PFSK-1 (cell line): ENCODE measurements at regions not wholly inside any gene's neighbourhood (a gene's known extent, or its start where the extent isn't known, plus 50 kb on each side); places are given as distances from the start of the nearest gene placed in this dataset.

Experiments used
- POLR2AphosphoS5 ChIP-seq: IDR thresholded peaks from 2 replicates; pipeline ENCODE4 v1.6.1; 2012; ENCODE audit warnings: low read depth, mild to moderate bottlenecking, control low read depth, low read length, moderate library complexity
- TF ChIP-seq, protein P1 (sequence below), 2 experiments: IDR thresholded peaks; 2 replicates each; pipeline versions ENCODE4 v1.6.1 to v1.8.0; 2011 to 2012; ENCODE audit warnings: low read depth in 2 of 2, low read length in 2 of 2, control low read depth in 1 of 2, inconsistent platforms in 1 of 2, mild to moderate bottlenecking in 1 of 2, moderate library complexity in 1 of 2; ENCODE audit not compliant: insufficient read depth in 1 of 2

DNA sequence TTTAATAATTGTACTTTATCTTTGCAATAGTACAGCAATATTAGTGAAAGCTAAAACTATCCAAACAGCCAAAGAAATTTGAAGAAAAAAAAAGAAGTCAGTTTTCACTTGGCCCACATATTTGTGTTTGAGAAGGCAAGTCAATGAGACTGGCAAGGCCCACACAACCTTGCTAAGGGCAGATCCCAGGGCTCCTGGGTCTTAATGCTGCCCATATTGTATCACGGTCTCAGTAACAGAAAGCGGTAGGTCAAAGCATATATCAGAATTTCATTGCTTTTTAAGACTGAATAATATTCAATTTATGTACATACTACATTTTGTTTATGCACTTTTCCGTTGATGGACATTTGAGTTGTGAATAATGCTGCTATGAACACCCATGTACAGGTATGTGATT lies 262.0 kb upstream of the TOPAZ1 start:
- TF ChIP-seq, protein P1, sequence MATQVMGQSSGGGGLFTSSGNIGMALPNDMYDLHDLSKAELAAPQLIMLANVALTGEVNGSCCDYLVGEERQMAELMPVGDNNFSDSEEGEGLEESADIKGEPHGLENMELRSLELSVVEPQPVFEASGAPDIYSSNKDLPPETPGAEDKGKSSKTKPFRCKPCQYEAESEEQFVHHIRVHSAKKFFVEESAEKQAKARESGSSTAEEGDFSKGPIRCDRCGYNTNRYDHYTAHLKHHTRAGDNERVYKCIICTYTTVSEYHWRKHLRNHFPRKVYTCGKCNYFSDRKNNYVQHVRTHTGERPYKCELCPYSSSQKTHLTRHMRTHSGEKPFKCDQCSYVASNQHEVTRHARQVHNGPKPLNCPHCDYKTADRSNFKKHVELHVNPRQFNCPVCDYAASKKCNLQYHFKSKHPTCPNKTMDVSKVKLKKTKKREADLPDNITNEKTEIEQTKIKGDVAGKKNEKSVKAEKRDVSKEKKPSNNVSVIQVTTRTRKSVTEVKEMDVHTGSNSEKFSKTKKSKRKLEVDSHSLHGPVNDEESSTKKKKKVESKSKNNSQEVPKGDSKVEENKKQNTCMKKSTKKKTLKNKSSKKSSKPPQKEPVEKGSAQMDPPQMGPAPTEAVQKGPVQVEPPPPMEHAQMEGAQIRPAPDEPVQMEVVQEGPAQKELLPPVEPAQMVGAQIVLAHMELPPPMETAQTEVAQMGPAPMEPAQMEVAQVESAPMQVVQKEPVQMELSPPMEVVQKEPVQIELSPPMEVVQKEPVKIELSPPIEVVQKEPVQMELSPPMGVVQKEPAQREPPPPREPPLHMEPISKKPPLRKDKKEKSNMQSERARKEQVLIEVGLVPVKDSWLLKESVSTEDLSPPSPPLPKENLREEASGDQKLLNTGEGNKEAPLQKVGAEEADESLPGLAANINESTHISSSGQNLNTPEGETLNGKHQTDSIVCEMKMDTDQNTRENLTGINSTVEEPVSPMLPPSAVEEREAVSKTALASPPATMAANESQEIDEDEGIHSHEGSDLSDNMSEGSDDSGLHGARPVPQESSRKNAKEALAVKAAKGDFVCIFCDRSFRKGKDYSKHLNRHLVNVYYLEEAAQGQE (IDR thresholded peaks at IDR 0.05; ENCODE audit: insufficient read depth in 1 of 2, low read depth in 2 of 2, low read length in 2 of 2), result no peak
- no peak for TF ChIP-seq POLR2AphosphoS5
